SK-N-SH treated with all-trans-retinoic acid at 6 μM for 48 hours (cell line): ENCODE measurements at regions not wholly inside any gene's neighbourhood (a gene's known extent, or its start where the extent isn't known, plus 50 kb on each side); places are given as distances from the start of the nearest gene placed in this dataset.

Source experiments
- ATAC-seq: fragments of 200-7000 bp; cut with Tn5 transposase; 3 replicates; pipeline ENCODE4 v1.9.1; 2020; ENCODE audit warnings: mild to moderate bottlenecking, moderate library complexity
- ARNTL ChIP-seq: fragments of 450-650 bp; formaldehyde crosslinking; IDR thresholded peaks from 2 replicates; pipeline ENCODE4 v1.5.0; 2020; ENCODE audit warnings: low read depth, mild to moderate bottlenecking, moderate library complexity, borderline replicate concordance
- BACH2 ChIP-seq: fragments of 250-450 bp; sonication (Bioruptor Pico); IDR thresholded peaks from 2 replicates; pipeline ENCODE4 v1.9.0; 2021; ENCODE audit warnings: mild to moderate bottlenecking, borderline replicate concordance
- CSDC2 ChIP-seq: fragments of 250-450 bp; sonication (Bioruptor Pico); IDR thresholded peaks from 2 replicates; pipeline ENCODE4 v1.5.0; 2020; ENCODE audit warnings: mild to moderate bottlenecking, moderate library complexity
- ESRRG ChIP-seq: fragments of 250-450 bp; sonication (Bioruptor Pico); IDR thresholded peaks from 2 replicates; pipeline ENCODE4 v1.6.1; 2021; ENCODE audit warnings: mild to moderate bottlenecking
- GLIS3 ChIP-seq: fragments of 250-450 bp; sonication (Bioruptor Pico); IDR thresholded peaks from 2 replicates; pipeline ENCODE4 v1.5.0; 2020; ENCODE audit warnings: mild to moderate bottlenecking, moderate library complexity
- ISL1 ChIP-seq: fragments of 250-450 bp; sonication (Bioruptor Pico); IDR thresholded peaks from 2 replicates; pipeline ENCODE4 v2.1.2; 2022; ENCODE audit warnings: mild to moderate bottlenecking, moderate library complexity
- OSR1 ChIP-seq: fragments of 250-450 bp; sonication (Bioruptor Pico); IDR thresholded peaks from 2 replicates; pipeline ENCODE4 v1.8.0; 2022; ENCODE audit warnings: moderate library complexity, mild to moderate bottlenecking, inconsistent platforms
- PPARA ChIP-seq: fragments of 250-450 bp; sonication (Bioruptor Pico); IDR thresholded peaks from 2 replicates; pipeline ENCODE4 v1.5.0; 2020; ENCODE audit warnings: mild to moderate bottlenecking, borderline replicate concordance
- RARB ChIP-seq: fragments of 250-450 bp; sonication (Bioruptor Pico); IDR thresholded peaks from 2 replicates; pipeline ENCODE4 v1.8.0; 2021; ENCODE audit warnings: mild to moderate bottlenecking, moderate library complexity
- SNAI2 ChIP-seq: fragments of 250-450 bp; sonication (Bioruptor Pico); IDR thresholded peaks from 2 replicates; pipeline ENCODE4 v1.5.0; 2020; ENCODE audit warnings: mild to moderate bottlenecking, moderate library complexity
- TCF4 ChIP-seq: fragments of 250-450 bp; sonication (Bioruptor Pico); IDR thresholded peaks from 2 replicates; pipeline ENCODE4 v1.8.0; 2021; ENCODE audit warnings: mild to moderate bottlenecking, moderate library complexity, borderline replicate concordance
- TOX ChIP-seq: fragments of 250-450 bp; sonication (Bioruptor Pico); IDR thresholded peaks from 2 replicates; pipeline ENCODE4 v1.8.0; 2021; ENCODE audit warnings: mild to moderate bottlenecking, moderate library complexity, borderline replicate concordance
- ZC3H10 ChIP-seq: fragments of 250-450 bp; sonication (Bioruptor Pico); IDR thresholded peaks from 2 replicates; pipeline ENCODE4 v1.5.1; 2021; ENCODE audit warnings: mild to moderate bottlenecking, moderate library complexity
- ZFP3 ChIP-seq: fragments of 250-450 bp; sonication (Bioruptor Pico); IDR thresholded peaks from 2 replicates; pipeline ENCODE4 v1.5.0; 2020; ENCODE audit warnings: mild to moderate bottlenecking, moderate library complexity
- ZFP30 ChIP-seq: fragments of 450-650 bp; formaldehyde crosslinking; IDR thresholded peaks from 2 replicates; pipeline ENCODE4 v1.5.0; 2022; ENCODE audit warnings: mild to moderate bottlenecking, moderate library complexity
- ZNF565 ChIP-seq: fragments of 450-650 bp; formaldehyde crosslinking; conservative IDR thresholded peaks from 2 replicates; pipeline ENCODE4 v1.5.0; 2020; ENCODE audit warnings: low read depth, mild to moderate bottlenecking, moderate library complexity
- ZNF70 ChIP-seq: fragments of 450-650 bp; formaldehyde crosslinking; IDR thresholded peaks from 2 replicates; pipeline ENCODE4 v1.5.0; 2020; ENCODE audit warnings: mild to moderate bottlenecking, moderate library complexity
- ZNF8 ChIP-seq: fragments of 450-650 bp; formaldehyde crosslinking; IDR thresholded peaks from 2 replicates; pipeline ENCODE4 v1.5.0; 2020; ENCODE audit warnings: mild to moderate bottlenecking, moderate library complexity
- TF ChIP-seq, protein P1 (sequence below): fragments of 250-450 bp; sonication (Bioruptor Pico); IDR thresholded peaks from 2 replicates; pipeline ENCODE4 v1.8.0; 2021; ENCODE audit warnings: low read depth, mild to moderate bottlenecking, moderate library complexity, borderline replicate concordance
- TF ChIP-seq, protein P2 (sequence below): fragments of 250-450 bp; sonication (Bioruptor Pico); IDR thresholded peaks from 2 replicates; pipeline ENCODE4 v1.8.0; 2020; ENCODE audit warnings: mild to moderate bottlenecking, moderate library complexity, borderline replicate concordance
- TF ChIP-seq, protein P3 (sequence below): fragments of 250-450 bp; sonication (Bioruptor Pico); IDR thresholded peaks from 2 replicates; pipeline ENCODE4 v1.5.1; 2020; ENCODE audit warnings: low read depth, mild to moderate bottlenecking, moderate library complexity
- TF ChIP-seq, protein P4 (sequence below): fragments of 250-450 bp; sonication (Bioruptor Pico); IDR thresholded peaks from 2 replicates; pipeline ENCODE4 v1.5.0; 2020; ENCODE audit warnings: mild to moderate bottlenecking, moderate library complexity
- TF ChIP-seq, protein P5 (sequence below): fragments of 250-450 bp; sonication (Bioruptor Pico); IDR thresholded peaks from 2 replicates; pipeline ENCODE4 v1.5.1; 2021; ENCODE audit warnings: mild to moderate bottlenecking, moderate library complexity

DNA sequence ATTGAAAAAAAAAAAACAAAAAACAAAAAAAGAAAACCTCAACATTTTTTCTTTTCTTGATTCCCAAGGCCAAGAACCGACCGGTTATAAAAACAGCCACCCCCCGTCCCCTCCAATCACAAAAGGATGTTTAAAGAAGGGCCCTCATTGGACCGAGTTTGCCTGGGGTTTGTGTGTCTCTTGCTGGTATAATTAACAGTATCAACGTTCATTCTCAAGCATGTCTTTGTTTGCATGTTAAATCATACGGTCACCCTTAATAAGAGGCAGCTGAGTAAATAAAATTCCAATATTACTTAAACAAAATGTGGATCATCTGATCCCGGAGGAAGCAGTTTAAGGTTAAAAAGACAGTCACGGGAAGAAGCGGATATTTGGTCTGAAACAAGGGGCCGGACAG lies 201.1 kb downstream of the PRDM2 start (continued):
- TF ChIP-seq, protein P1, sequence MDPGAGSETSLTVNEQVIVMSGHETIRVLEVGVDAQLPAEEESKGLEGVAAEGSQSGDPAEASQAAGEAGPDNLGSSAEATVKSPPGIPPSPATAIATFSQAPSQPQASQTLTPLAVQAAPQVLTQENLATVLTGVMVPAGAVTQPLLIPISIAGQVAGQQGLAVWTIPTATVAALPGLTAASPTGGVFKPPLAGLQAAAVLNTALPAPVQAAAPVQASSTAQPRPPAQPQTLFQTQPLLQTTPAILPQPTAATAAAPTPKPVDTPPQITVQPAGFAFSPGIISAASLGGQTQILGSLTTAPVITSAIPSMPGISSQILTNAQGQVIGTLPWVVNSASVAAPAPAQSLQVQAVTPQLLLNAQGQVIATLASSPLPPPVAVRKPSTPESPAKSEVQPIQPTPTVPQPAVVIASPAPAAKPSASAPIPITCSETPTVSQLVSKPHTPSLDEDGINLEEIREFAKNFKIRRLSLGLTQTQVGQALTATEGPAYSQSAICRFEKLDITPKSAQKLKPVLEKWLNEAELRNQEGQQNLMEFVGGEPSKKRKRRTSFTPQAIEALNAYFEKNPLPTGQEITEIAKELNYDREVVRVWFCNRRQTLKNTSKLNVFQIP = no peak
- no peak for TF ChIP-seq ZFP30 (CRISPR knock-in tag)
- no peak for TF ChIP-seq ZNF565 (CRISPR knock-in tag)
- no peak for TF ChIP-seq ZNF8 (CRISPR knock-in tag)
- no peak for TF ChIP-seq ZNF70

DNA sequence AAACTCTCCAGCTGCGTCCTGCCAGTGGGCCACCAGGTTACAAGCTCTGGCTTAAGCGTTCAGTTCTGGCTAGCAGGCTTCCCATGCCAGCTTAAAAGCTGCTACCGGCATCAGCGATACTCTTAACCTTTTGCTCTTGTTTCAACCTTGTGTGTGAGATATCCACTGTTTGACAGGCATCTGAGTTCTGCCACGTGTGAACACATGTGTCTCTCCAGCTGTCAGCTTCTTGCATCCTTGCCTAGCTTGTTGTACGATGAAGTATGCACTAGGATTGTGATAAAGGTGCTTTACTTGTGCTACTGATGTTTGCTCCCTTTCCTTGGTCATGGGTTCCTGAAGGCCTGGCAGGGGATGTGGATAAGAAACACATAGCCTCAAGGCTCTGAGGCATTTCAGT lies 201.6 kb downstream of the PRDM2 start:
- ATAC-seq = no peak

DNA sequence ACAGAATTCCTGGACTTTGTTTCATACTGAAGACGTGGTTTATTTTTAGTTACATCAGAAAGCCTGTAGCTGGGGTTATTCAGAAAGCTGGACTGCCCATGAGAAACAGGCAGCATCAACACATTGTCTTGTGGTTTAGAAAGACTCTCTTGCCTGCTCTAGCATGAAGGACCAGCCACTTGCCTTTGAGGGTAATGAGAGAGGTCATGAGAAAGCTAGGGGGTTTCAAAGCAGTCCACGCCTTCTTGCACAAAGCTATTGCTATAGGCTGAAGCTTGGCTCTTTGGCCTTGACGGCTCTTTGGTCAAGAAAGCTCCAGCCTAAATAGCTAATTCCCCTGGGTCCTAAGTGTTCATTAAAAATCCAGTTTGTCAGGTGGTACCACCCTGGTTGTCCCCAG lies 208.1 kb downstream of the PRDM2 start:
- ATAC-seq = no peak
- TF ChIP-seq CSDC2 (CRISPR knock-in tag) (no peak), ISL1 (CRISPR knock-in tag) (no peak), OSR1 (no peak), ESRRG (CRISPR knock-in tag) (no peak), PPARA (CRISPR knock-in tag) (no peak), ZFP3 (CRISPR knock-in tag) (no peak), ZNF8 (CRISPR knock-in tag) (no peak), GLIS3 (CRISPR knock-in tag) (no peak), TOX (no peak), ARNTL (no peak), RARB (CRISPR knock-in tag) (no peak), ZNF70 (no peak), ZNF565 (CRISPR knock-in tag) (no peak), ZFP30 (CRISPR knock-in tag) (no peak)
- TF ChIP-seq, protein P2, sequence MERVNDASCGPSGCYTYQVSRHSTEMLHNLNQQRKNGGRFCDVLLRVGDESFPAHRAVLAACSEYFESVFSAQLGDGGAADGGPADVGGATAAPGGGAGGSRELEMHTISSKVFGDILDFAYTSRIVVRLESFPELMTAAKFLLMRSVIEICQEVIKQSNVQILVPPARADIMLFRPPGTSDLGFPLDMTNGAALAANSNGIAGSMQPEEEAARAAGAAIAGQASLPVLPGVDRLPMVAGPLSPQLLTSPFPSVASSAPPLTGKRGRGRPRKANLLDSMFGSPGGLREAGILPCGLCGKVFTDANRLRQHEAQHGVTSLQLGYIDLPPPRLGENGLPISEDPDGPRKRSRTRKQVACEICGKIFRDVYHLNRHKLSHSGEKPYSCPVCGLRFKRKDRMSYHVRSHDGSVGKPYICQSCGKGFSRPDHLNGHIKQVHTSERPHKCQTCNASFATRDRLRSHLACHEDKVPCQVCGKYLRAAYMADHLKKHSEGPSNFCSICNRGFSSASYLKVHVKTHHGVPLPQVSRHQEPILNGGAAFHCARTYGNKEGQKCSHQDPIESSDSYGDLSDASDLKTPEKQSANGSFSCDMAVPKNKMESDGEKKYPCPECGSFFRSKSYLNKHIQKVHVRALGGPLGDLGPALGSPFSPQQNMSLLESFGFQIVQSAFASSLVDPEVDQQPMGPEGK (CRISPR knock-in tag) = no peak
- TF ChIP-seq, protein P3, sequence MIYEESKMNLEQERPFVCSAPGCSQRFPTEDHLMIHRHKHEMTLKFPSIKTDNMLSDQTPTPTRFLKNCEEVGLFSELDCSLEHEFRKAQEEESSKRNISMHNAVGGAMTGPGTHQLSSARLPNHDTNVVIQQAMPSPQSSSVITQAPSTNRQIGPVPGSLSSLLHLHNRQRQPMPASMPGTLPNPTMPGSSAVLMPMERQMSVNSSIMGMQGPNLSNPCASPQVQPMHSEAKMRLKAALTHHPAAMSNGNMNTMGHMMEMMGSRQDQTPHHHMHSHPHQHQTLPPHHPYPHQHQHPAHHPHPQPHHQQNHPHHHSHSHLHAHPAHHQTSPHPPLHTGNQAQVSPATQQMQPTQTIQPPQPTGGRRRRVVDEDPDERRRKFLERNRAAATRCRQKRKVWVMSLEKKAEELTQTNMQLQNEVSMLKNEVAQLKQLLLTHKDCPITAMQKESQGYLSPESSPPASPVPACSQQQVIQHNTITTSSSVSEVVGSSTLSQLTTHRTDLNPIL = no peak
- TF ChIP-seq, protein P1 = no peak
- TF ChIP-seq, protein P4, sequence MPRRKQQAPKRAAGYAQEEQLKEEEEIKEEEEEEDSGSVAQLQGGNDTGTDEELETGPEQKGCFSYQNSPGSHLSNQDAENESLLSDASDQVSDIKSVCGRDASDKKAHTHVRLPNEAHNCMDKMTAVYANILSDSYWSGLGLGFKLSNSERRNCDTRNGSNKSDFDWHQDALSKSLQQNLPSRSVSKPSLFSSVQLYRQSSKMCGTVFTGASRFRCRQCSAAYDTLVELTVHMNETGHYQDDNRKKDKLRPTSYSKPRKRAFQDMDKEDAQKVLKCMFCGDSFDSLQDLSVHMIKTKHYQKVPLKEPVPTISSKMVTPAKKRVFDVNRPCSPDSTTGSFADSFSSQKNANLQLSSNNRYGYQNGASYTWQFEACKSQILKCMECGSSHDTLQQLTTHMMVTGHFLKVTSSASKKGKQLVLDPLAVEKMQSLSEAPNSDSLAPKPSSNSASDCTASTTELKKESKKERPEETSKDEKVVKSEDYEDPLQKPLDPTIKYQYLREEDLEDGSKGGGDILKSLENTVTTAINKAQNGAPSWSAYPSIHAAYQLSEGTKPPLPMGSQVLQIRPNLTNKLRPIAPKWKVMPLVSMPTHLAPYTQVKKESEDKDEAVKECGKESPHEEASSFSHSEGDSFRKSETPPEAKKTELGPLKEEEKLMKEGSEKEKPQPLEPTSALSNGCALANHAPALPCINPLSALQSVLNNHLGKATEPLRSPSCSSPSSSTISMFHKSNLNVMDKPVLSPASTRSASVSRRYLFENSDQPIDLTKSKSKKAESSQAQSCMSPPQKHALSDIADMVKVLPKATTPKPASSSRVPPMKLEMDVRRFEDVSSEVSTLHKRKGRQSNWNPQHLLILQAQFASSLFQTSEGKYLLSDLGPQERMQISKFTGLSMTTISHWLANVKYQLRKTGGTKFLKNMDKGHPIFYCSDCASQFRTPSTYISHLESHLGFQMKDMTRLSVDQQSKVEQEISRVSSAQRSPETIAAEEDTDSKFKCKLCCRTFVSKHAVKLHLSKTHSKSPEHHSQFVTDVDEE = no peak
- TF ChIP-seq, protein P5, sequence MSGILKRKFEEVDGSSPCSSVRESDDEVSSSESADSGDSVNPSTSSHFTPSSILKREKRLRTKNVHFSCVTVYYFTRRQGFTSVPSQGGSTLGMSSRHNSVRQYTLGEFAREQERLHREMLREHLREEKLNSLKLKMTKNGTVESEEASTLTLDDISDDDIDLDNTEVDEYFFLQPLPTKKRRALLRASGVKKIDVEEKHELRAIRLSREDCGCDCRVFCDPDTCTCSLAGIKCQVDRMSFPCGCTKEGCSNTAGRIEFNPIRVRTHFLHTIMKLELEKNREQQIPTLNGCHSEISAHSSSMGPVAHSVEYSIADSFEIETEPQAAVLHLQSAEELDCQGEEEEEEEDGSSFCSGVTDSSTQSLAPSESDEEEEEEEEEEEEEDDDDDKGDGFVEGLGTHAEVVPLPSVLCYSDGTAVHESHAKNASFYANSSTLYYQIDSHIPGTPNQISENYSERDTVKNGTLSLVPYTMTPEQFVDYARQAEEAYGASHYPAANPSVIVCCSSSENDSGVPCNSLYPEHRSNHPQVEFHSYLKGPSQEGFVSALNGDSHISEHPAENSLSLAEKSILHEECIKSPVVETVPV (CRISPR knock-in tag) = no peak

More for the DNA sequence above, 201.6 kb downstream of the PRDM2 start:
- TF ChIP-seq ZFP3 (CRISPR knock-in tag) (no peak), ZNF8 (CRISPR knock-in tag) (no peak), OSR1 (no peak), ISL1 (CRISPR knock-in tag) (no peak), SNAI2 (CRISPR knock-in tag) (no peak), GLIS3 (CRISPR knock-in tag) (no peak), CSDC2 (CRISPR knock-in tag) (no peak), TCF4 (no peak), ZC3H10 (CRISPR knock-in tag) (no peak), BACH2 (CRISPR knock-in tag) (no peak), ESRRG (CRISPR knock-in tag) (no peak)
- TF ChIP-seq, protein P5 (CRISPR knock-in tag) = no peak
- TF ChIP-seq, protein P2 (CRISPR knock-in tag) = no peak
